Peyer's patch (tissue), 4 donors: ENCODE measurements at regions not wholly inside any gene's neighbourhood (a gene's known extent, or its start where the extent isn't known, plus 50 kb on each side); places are given as distances from the start of the nearest gene placed in this dataset.

ENCODE experiments used
- CTCF ChIP-seq, 6 experiments: fragments of 450-650 bp in 4 of 6; fragments of 200-600 bp in 2 of 6; sonication (generic) in 1 of 6; IDR thresholded peaks; one replicate each; pipeline ENCODE4 v1.5.1; 2017 to 2019; ENCODE audit warnings: antibody characterized with exemption in 6 of 6, mild to moderate bottlenecking in 3 of 6, moderate library complexity in 1 of 6
- POLR2A ChIP-seq, 2 donors: fragments of 450-650 bp; IDR thresholded peaks; one replicate each; pipeline ENCODE4 v1.5.1; 2017; ENCODE audit warnings: antibody characterized with exemption in 2 of 2, mild to moderate bottlenecking in 2 of 2, moderate library complexity in 2 of 2

DNA sequence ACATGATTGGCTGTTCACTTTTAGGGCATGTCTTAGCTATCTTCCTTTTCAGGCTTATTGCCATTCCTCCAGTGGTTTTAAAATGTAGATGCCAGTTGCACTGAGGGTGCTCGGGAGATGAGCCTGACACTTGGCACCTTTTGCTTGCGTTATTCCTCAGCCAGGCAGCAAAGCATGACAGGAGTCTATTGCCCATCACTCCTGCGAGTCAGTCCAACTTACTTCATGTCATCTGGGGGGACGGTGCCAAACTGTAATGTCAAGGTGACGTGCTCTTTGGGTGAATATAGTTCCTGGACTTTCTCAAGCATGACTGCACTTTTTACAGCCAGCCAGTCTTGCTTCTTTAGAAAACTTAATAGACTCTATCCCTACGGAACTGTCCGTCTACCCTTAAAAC is 406.0 kb upstream of the C2CD4B start:
- no peak for TF ChIP-seq CTCF (IDR thresholded peaks at IDR 0.05)
- no peak for TF ChIP-seq POLR2A (IDR thresholded peaks at IDR 0.05)
